Neuronal stem cell (in vitro differentiated cells): ENCODE measurements at regions not wholly inside any gene's neighbourhood (a gene's known extent, or its start where the extent isn't known, plus 50 kb on each side); places are given as distances from the start of the nearest gene placed in this dataset.

Experiments used
- DNase-seq: peaks from one replicate; pipeline ENCODE4 v3.0.0-alpha.2; 2013; ENCODE audit warnings: low spot score
- H2AFZ ChIP-seq: one replicate; pipeline ENCODE4 v1.6.1; 2013; ENCODE audit warnings: mild to moderate bottlenecking, low read length, inconsistent platforms
- H2AK5ac ChIP-seq: 2 replicates; pipeline ENCODE4 v1.6.1; 2013; ENCODE audit warnings: low read depth, mild to moderate bottlenecking, inconsistent platforms, low read length, moderate library complexity, mixed read lengths
- H2BK120ac ChIP-seq: 2 replicates; pipeline ENCODE4 v1.6.1; 2013; ENCODE audit warnings: low read depth, mild to moderate bottlenecking, inconsistent platforms, low read length, moderate library complexity, mixed read lengths
- H2BK12ac ChIP-seq: one replicate; pipeline ENCODE4 v1.6.1; 2013; ENCODE audit warnings: low read length, inconsistent platforms
- H2BK15ac ChIP-seq: 2 replicates; pipeline ENCODE4 v1.6.1; 2013; ENCODE audit warnings: mild to moderate bottlenecking, low read length, inconsistent platforms, mixed read lengths
- H2BK5ac ChIP-seq: one replicate; pipeline ENCODE4 v1.6.1; 2013; ENCODE audit warnings: inconsistent platforms, mild to moderate bottlenecking, low read length, moderate library complexity
- H3K14ac ChIP-seq: one replicate; pipeline ENCODE4 v1.6.1; 2013; ENCODE audit warnings: low read length, inconsistent platforms
- H3K18ac ChIP-seq: 2 replicates; pipeline ENCODE4 v1.6.1; 2013; ENCODE audit warnings: low read length, inconsistent platforms
- H3K23ac ChIP-seq: 2 replicates; pipeline ENCODE4 v1.6.1; 2013; ENCODE audit warnings: low read depth, mild to moderate bottlenecking, mixed read lengths, low read length, inconsistent platforms; ENCODE audit not compliant: poor library complexity
- H3K27ac ChIP-seq: replicated peaks from 3 replicates; pipeline ENCODE4 v1.5.1; 2013; ENCODE audit warnings: low read length, inconsistent platforms
- H3K27me3 ChIP-seq, 3 experiments: 2 replicates each; pipeline ENCODE4 v1.6.1; 2013; ENCODE audit warnings: low read length in 3 of 3, mild to moderate bottlenecking in 2 of 3, inconsistent platforms in 1 of 3, low read depth in 1 of 3, mixed read lengths in 1 of 3, moderate library complexity in 1 of 3; ENCODE audit not compliant: control insufficient read depth in 3 of 3, insufficient read depth in 3 of 3
- H3K36me3 ChIP-seq, 2 donors: replicated peaks in 1 of 2; 2 replicates each; pipeline ENCODE4 v1.6.1; 2013; ENCODE audit warnings: low read length in 2 of 2; ENCODE audit not compliant: control insufficient read depth in 2 of 2, insufficient read depth in 2 of 2
- H3K4ac ChIP-seq: 2 replicates; pipeline ENCODE4 v1.6.1; 2013; ENCODE audit warnings: inconsistent platforms, mild to moderate bottlenecking, low read length, moderate library complexity
- H3K4me1 ChIP-seq, 2 donors: 1 replicate in 1 of 2; 2 replicates in 1 of 2; pipeline ENCODE4 v1.6.1; 2013; ENCODE audit warnings: low read length in 2 of 2, low read depth in 1 of 2; ENCODE audit not compliant: control insufficient read depth in 2 of 2, insufficient read depth in 1 of 2
- H3K4me2 ChIP-seq: one replicate; pipeline ENCODE4 v1.6.1; 2013; ENCODE audit warnings: mild to moderate bottlenecking, low read length, inconsistent platforms; ENCODE audit not compliant: insufficient read depth, poor library complexity, severe bottlenecking
- H3K4me3 ChIP-seq, 2 donors: 2 replicates each; pipeline ENCODE4 v1.5.1; 2013; ENCODE audit warnings: low read length in 2 of 2, mild to moderate bottlenecking in 2 of 2, inconsistent platforms in 1 of 2, moderate library complexity in 1 of 2
- H3K79me1 ChIP-seq: one replicate; pipeline ENCODE4 v1.6.1; 2013; ENCODE audit warnings: low read depth, mild to moderate bottlenecking, inconsistent platforms, low read length, moderate library complexity
- H3K9ac ChIP-seq: one replicate; pipeline ENCODE4 v1.6.1; 2013; ENCODE audit warnings: mild to moderate bottlenecking, low read depth, low read length, inconsistent platforms; ENCODE audit not compliant: poor library complexity
- H3K9me3 ChIP-seq, 2 donors: replicated peaks in 1 of 2; 2 replicates each; pipeline versions ENCODE3 to v1.6.1; 2013; ENCODE audit warnings: low read length in 2 of 2, mild to moderate bottlenecking in 2 of 2, inconsistent platforms in 1 of 2, low read depth in 1 of 2, mixed read lengths in 1 of 2, moderate library complexity in 1 of 2; ENCODE audit not compliant: control insufficient read depth in 2 of 2, insufficient read depth in 1 of 2
- H4K8ac ChIP-seq: one replicate; pipeline ENCODE4 v1.6.1; 2013; ENCODE audit warnings: low read depth, mild to moderate bottlenecking, inconsistent platforms, low read length, moderate library complexity
- H4K91ac ChIP-seq: one replicate; pipeline ENCODE4 v1.6.1; 2013; ENCODE audit warnings: low read length, low read depth, mild to moderate bottlenecking, inconsistent platforms; ENCODE audit not compliant: poor library complexity
- WGBS, 2 donors: extraction: QIAGEN DNeasy Blood & Tissue Kit; methylation state at CpG; one replicate each; pipeline ENCODE4 v1.1.7; 2013; ENCODE audit warnings: missing lambda C conversion rate in 2 of 2, mixed read lengths in 1 of 2; ENCODE audit not compliant: insufficient read length in 2 of 2, insufficient replicate concordance in 1 of 2; ENCODE audit errors: extremely low coverage in 2 of 2; 5-methylcytosine and 5-hydroxymethylcytosine counted together

DNA sequence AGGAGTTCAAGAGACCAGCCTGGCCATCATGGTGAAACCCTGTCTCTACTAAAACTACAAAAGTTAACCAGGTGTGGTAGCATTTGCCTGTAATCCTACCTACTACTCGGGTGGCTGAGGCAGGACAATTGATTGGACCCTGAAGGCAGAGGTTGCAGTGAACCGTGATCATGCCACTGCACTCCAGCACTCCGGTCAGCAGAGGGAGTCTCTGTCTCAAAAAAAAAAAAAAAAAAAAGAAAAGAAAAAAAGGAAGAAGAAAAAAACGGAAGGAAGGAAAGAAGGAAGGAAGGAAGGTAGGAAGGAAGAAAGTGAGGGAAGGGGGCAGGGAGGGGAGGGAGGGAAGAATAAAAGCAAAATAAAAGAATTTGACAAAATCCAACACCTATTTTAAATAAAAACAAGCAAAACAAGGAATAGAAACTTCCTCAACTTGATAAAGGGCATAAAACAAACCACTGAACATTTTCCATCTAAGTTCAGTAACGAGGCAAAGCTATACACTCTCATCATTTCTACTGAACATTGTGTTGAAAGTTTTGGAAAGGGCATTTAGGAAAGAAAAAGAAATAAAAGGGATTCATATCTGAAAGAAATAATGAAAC is 411.6 kb upstream of the SLITRK5 start:
- Histone ChIP-seq H2AK5ac (no peak overlapping the region), H3K4me3 (no peak overlapping the region), H3K23ac (no peak overlapping the region), H3K4me1 (no peaks in the 10 kb centered on the region), H2BK12ac (no peak overlapping the region), H3K27me3 (no peaks in the 10 kb centered on the region), H2AFZ (no peak overlapping the region), H3K4ac (no peak overlapping the region), H3K36me3 (no peaks in the 10 kb centered on the region), H3K79me1 (no peaks in the 10 kb centered on the region), H3K9ac (no peak overlapping the region), H4K91ac (no peak overlapping the region), H2BK5ac (no peak overlapping the region), H2BK120ac (no peak overlapping the region), H3K9me3 (peaks cover 0 to 5% of the 10 kb centered on the region in 2 donors), H3K27ac (no peak overlapping the region), H3K14ac (no peak overlapping the region), H2BK15ac (no peak overlapping the region), H3K4me2 (no peak overlapping the region), H3K18ac (no peak overlapping the region), H4K8ac (no peak overlapping the region)
- DNase-seq = no peak
- no CpG with 5 or more reads among the region's 5 CpGs for WGBS, 2 donors

DNA sequence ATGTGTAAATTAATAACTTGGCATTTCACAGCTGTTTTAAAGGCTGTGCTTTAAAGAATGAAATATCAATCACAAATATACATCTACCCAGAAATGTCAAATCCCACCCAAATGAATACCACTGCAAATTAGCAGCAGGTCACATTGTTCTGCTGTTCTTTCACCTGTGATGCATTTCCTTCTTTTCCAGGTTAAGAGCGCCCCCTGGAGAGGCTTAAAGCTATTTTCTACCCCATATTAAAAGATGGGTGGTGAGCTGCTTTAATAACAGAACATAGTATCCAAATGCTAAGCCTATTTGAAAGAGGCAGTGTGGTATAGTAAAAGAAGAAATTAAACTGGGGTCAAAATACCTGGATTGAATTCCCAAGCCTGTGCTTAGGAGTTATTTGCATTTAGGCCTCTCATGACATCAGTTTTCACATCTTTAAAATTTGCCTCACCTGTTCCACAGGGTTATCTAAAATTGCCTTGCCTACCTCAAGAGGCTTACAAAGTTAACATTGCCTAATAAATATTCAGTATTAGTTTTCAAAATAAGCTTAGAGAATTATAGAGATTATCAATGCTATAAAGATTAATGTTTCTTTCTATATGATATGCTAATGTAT is 396.9 kb upstream of the SLITRK5 start:
- H2BK120ac ChIP-seq = no peak overlapping the region
- H3K18ac ChIP-seq = no peak overlapping the region
- no peaks in the 10 kb centered on the region for H3K9me3 ChIP-seq
- H3K27me3 ChIP-seq = no peaks in the 10 kb centered on the region
- H3K4me3 ChIP-seq = no peak overlapping the region
- no peak overlapping the region for H2AFZ ChIP-seq
- no peak overlapping the region for H2BK15ac ChIP-seq
- H3K9ac ChIP-seq = no peak overlapping the region
- no peaks in the 10 kb centered on the region for H3K79me1 ChIP-seq
- DNase-seq = peak; percentile 60
- H4K91ac ChIP-seq = no peak overlapping the region
- no peak overlapping the region for H3K4ac ChIP-seq
- no peak overlapping the region for H2BK12ac ChIP-seq
- no peak overlapping the region for H3K4me2 ChIP-seq
- H3K36me3 ChIP-seq = no peaks in the 10 kb centered on the region
- H2AK5ac ChIP-seq = no peak overlapping the region
- H2BK5ac ChIP-seq = no peak overlapping the region
- no peak overlapping the region for H4K8ac ChIP-seq
- H3K23ac ChIP-seq = no peak overlapping the region
- no peak overlapping the region for H3K27ac ChIP-seq
- H3K4me1 ChIP-seq = no peaks in the 10 kb centered on the region
- H3K14ac ChIP-seq = no peak overlapping the region
- WGBS, 2 donors = no CpG with 5 or more reads among the region's 1 CpG

DNA sequence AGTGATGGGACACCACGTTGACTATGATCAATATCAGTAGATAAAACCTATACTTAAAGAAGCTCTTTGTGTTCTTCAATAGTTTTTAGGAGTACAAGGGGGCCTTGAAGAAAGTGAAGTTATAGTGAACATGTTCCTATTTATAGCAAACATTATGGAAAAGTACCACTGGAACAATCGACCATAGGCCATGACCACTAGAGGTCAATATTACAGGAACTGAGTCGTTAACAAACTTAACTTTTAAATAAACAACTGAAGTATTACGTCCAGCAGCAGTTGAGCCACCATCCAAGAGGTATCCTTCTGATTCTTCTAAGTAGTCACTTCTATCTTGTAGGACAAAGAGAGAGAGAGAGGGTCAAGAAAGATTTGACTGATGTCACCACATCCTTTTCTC is 391.0 kb upstream of the SLITRK5 start:
- Histone ChIP-seq H3K4me1 (no peaks in the 10 kb centered on the region), H2BK15ac (no peak overlapping the region), H3K14ac (no peak overlapping the region), H3K79me1 (no peaks in the 10 kb centered on the region), H3K18ac (no peak overlapping the region), H3K4me2 (no peak overlapping the region), H3K23ac (no peak overlapping the region), H2AFZ (peak overlapping the region; percentile 33), H3K27me3 (no peaks in the 10 kb centered on the region), H4K91ac (no peak overlapping the region), H3K36me3 (no peaks in the 10 kb centered on the region), H3K9ac (no peak overlapping the region), H3K27ac (no peak overlapping the region), H2BK120ac (no peak overlapping the region), H2BK12ac (no peak overlapping the region), H3K9me3 (no peaks in the 10 kb centered on the region), H3K4me3 (no peak overlapping the region), H4K8ac (no peak overlapping the region), H2AK5ac (no peak overlapping the region), H3K4ac (no peak overlapping the region), H2BK5ac (no peak overlapping the region)
- DNase-seq = no peak
- no CpG with 5 or more reads among the region's 4 CpGs for WGBS, 2 donors

DNA sequence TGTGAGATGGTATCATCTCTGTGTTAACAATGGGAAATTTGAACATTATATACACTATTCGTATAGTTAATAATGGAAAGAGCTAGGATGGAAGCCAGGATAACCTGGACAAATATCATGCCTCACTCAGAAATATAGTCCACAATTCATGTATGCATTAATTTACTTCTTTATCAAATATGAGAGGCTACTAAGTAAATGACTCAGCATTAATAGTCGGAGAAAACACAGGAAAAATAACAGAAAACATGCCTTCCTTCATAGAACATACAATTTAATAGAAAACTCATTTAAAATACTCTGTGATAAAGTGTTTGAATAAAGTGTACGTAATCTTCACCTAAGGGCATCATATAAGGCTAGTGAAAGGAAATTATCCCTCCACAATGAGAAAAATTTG is 383.4 kb upstream of the SLITRK5 start:
- H2BK15ac ChIP-seq = no peak overlapping the region
- H2BK5ac ChIP-seq = no peak overlapping the region

More for the DNA sequence above, 383.4 kb upstream of the SLITRK5 start:
- no peaks in the 10 kb centered on the region for H3K79me1 ChIP-seq
- H3K14ac ChIP-seq = no peak overlapping the region
- no peaks in the 10 kb centered on the region for H3K4me1 ChIP-seq
- no peaks in the 10 kb centered on the region for H3K36me3 ChIP-seq
- H3K9ac ChIP-seq = no peak overlapping the region
- no peak overlapping the region for H3K4me3 ChIP-seq
- no peak overlapping the region for H2BK120ac ChIP-seq
- no peaks in the 10 kb centered on the region for H3K27me3 ChIP-seq
- no peak overlapping the region for H4K8ac ChIP-seq
- no peak for DNase-seq
- no peak overlapping the region for H3K18ac ChIP-seq
- H2BK12ac ChIP-seq = no peak overlapping the region
- WGBS, 2 donors = no CpG with 5 or more reads among the region's 3 CpGs
- H2AK5ac ChIP-seq = no peak overlapping the region
- no peaks in the 10 kb centered on the region for H3K9me3 ChIP-seq
- no peak overlapping the region for H3K4ac ChIP-seq
- no peak overlapping the region for H3K23ac ChIP-seq
- H3K27ac ChIP-seq = no peak overlapping the region
- no peak overlapping the region for H4K91ac ChIP-seq
- H3K4me2 ChIP-seq = no peak overlapping the region
- no peak overlapping the region for H2AFZ ChIP-seq
